ENCODE measurements at regions not wholly inside any gene's neighbourhood (a gene's known extent, or its start where the extent isn't known, plus 50 kb on each side); places are given as distances from the start of the nearest gene placed in this dataset.

- no peak for TF ChIP-seq CTCF (IDR thresholded peaks at IDR 0.05)
- TF ChIP-seq POLR2A (IDR thresholded peaks at IDR 0.05), result no peak
- no peak for TF ChIP-seq POLR2AphosphoS5 (IDR thresholded peaks at IDR 0.05)
These were observed 721.2 kb downstream of the GALR1 start for GRCh38 chr18:77970814-77971213.

Data from sigmoid colon (tissue), 4 donors.